CD1c-positive myeloid dendritic cell (primary cell): ENCODE measurements at regions not wholly inside any gene's neighbourhood (a gene's known extent, or its start where the extent isn't known, plus 50 kb on each side); places are given as distances from the start of the nearest gene placed in this dataset.
"Not testable (repeated sequence)": the region's sequence is repeated elsewhere in the genome, so short reads cannot be mapped to it uniquely, and the experiment has no call there.

Experiments
- DNase-seq: peaks from one replicate; pipeline ENCODE4 v3.0.0-alpha.2; 2016; ENCODE audit errors: extremely low spot score

GRCh38 chr2:190005513-190005912, 57.0 kb downstream of the MSTN start:
- no peak for DNase-seq

GRCh38 chr2:189999661-190000060, 62.9 kb downstream of the MSTN start:
- no peak for DNase-seq

GRCh38 chr2:189998665-189999064, 63.9 kb downstream of the MSTN start:
- not testable (repeated sequence) for DNase-seq

- no peak for DNase-seq
Observed at GRCh38 chr2:189997016-189997415, 65.5 kb downstream of the MSTN start.

- no peak for DNase-seq
Observed at GRCh38 chr2:189995679-189996078, 66.8 kb downstream of the MSTN start.

- DNase-seq: peak; percentile 12
Observed at GRCh38 chr2:189982780-189983394, 79.6 kb downstream of the MSTN start.

GRCh38 chr2:189982087-189982486, 80.4 kb downstream of the MSTN start:
- no peak for DNase-seq

GRCh38 chr2:189976488-189976887, 86.0 kb downstream of the MSTN start:
- not testable (repeated sequence) for DNase-seq

GRCh38 chr2:189960346-189960745, 102.2 kb downstream of the MSTN start:
- DNase-seq: no peak

GRCh38 chr2:189959450-189959849, 103.1 kb downstream of the MSTN start:
- DNase-seq: no peak

GRCh38 chr2:189954989-189955388, 107.5 kb downstream of the MSTN start:
- no peak for DNase-seq

- DNase-seq: peak; percentile 24
Observed at GRCh38 chr2:189952536-189953109, 109.9 kb downstream of the MSTN start.

- DNase-seq: no peak
Observed at GRCh38 chr2:189951791-189952535, 110.6 kb downstream of the MSTN start.

GRCh38 chr2:189943009-189943408, 119.5 kb downstream of the MSTN start:
- DNase-seq: no peak

- DNase-seq: no peak
Observed at GRCh38 chr2:189940913-189941312, 121.6 kb downstream of the MSTN start.

- DNase-seq: no peak
Observed at GRCh38 chr2:189937691-189938090, 124.8 kb downstream of the MSTN start.

GRCh38 chr2:189933911-189934399, 128.6 kb downstream of the MSTN start:
- DNase-seq: no peak

- no peak for DNase-seq
Observed at GRCh38 chr2:189933041-189933440, 129.5 kb downstream of the MSTN start.

- no peak for DNase-seq
Observed at GRCh38 chr2:189927823-189928222, 134.7 kb downstream of the MSTN start.
